ENCODE measurements at regions not wholly inside any gene's neighbourhood (a gene's known extent, or its start where the extent isn't known, plus 50 kb on each side); places are given as distances from the start of the nearest gene placed in this dataset.

DNA sequence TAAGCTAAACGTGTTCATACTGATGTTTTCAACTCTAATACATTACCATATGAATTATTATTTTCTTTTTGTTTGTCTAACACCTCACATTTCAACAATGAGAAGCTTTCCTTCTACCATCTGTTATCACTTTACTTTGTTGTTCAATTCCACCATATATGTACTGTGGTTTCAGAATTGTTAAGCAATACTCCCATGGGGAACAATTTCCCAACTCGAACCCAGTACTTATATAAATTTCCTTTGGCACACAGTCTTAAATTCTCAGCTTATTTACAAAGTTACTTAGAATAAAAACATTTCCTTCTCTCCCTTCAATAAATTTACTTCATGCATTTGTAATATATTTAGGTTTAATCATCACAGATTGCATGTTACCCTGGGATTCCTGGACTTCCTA, 1764.4 kb downstream of the OTOL1 start:
- Histone ChIP-seq H3K27me3 (ENCODE audit: insufficient read depth, low read depth) (no peaks in the 10 kb centered on the region), H3K79me2 (ENCODE audit: insufficient read depth, low read depth) (no peaks in the 10 kb centered on the region), H2AFZ (ENCODE audit: low read depth) (no peak overlapping the region), H3K4me2 (no peak overlapping the region), H3K9ac (no peak overlapping the region), H3K27ac (no peak overlapping the region), H3K4me1 (ENCODE audit: low read depth, poor library complexity, severe bottlenecking) (no peaks in the 10 kb centered on the region), H3K36me3 (ENCODE audit: insufficient read depth) (no peaks in the 10 kb centered on the region), H3K4me3 (IDR thresholded peaks at IDR 0.05; ENCODE audit: insufficient read depth, low read depth, low read length) (no peak overlapping the region), H4K20me1 (ENCODE audit: insufficient read depth) (no peaks in the 10 kb centered on the region)
- TF ChIP-seq, protein P1, sequence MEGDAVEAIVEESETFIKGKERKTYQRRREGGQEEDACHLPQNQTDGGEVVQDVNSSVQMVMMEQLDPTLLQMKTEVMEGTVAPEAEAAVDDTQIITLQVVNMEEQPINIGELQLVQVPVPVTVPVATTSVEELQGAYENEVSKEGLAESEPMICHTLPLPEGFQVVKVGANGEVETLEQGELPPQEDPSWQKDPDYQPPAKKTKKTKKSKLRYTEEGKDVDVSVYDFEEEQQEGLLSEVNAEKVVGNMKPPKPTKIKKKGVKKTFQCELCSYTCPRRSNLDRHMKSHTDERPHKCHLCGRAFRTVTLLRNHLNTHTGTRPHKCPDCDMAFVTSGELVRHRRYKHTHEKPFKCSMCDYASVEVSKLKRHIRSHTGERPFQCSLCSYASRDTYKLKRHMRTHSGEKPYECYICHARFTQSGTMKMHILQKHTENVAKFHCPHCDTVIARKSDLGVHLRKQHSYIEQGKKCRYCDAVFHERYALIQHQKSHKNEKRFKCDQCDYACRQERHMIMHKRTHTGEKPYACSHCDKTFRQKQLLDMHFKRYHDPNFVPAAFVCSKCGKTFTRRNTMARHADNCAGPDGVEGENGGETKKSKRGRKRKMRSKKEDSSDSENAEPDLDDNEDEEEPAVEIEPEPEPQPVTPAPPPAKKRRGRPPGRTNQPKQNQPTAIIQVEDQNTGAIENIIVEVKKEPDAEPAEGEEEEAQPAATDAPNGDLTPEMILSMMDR (conservative IDR thresholded peaks at IDR 0.05; ENCODE audit: low read depth, low read length) = no peak

DNA sequence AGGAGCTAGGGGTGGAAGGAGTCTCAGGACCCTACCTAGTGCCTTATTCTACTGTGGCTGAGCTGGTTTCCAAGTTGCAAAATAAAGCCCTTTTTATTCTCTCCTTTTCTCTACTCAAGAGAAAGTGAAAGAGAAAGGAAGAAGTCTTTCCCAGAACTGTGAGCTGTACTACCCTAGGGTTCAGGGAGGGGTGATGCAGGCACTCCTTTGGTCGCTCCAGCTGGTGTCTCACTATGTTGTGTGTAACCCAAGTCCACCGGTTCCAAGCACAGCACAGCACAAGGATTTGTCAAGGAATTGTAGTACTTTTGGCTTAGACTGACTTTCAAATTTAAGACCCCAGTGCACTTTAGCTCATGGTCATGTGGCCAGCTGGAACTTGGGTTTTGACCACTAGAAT, 1721.7 kb downstream of the OTOL1 start:
- no peak overlapping the region for H3K4me3 ChIP-seq (IDR thresholded peaks at IDR 0.05; ENCODE audit: insufficient read depth, low read depth, low read length)
- H3K9ac ChIP-seq = no peak overlapping the region
- H3K4me2 ChIP-seq = no peak overlapping the region
- H3K79me2 ChIP-seq (ENCODE audit: insufficient read depth, low read depth) = no peaks in the 10 kb centered on the region
- no peaks in the 10 kb centered on the region; the same call in 1 of the 2 replicates for H3K36me3 ChIP-seq (ENCODE audit: insufficient read depth)
- H2AFZ ChIP-seq (ENCODE audit: low read depth) = no peak overlapping the region
- H3K27ac ChIP-seq = no peak overlapping the region
- TF ChIP-seq, protein P1 (conservative IDR thresholded peaks at IDR 0.05; ENCODE audit: low read depth, low read length) = no peak
- H3K4me1 ChIP-seq (ENCODE audit: low read depth, poor library complexity, severe bottlenecking) = no peaks in the 10 kb centered on the region
- no peaks in the 10 kb centered on the region for H3K27me3 ChIP-seq (ENCODE audit: insufficient read depth, low read depth)
- no peaks in the 10 kb centered on the region for H4K20me1 ChIP-seq (ENCODE audit: insufficient read depth)

DNA sequence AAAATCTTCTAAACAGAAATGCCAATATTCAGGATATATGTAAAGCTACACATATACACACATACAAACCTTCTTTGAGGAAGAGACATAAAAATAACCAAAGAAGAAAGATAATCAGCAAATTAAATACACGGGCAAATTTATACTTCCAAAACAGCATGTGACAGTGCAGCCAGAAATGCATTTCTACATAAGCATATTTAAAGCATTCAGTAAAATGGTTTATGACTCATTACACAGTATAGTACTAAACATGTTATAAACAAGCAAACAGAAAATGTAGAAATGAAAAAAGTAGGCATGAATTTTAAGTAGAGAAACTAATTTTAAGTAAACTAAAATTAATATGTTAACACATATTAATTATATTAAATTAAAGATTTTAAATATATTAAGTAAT, 1717.2 kb downstream of the OTOL1 start:
- H3K4me3 ChIP-seq (IDR thresholded peaks at IDR 0.05; ENCODE audit: insufficient read depth, low read depth, low read length) = no peak overlapping the region
- H3K36me3 ChIP-seq (ENCODE audit: insufficient read depth) = no peaks in the 10 kb centered on the region
- no peaks in the 10 kb centered on the region for H3K79me2 ChIP-seq (ENCODE audit: insufficient read depth, low read depth)
- no peak overlapping the region for H3K4me2 ChIP-seq
- no peak overlapping the region for H3K27ac ChIP-seq
- no peaks in the 10 kb centered on the region for H3K4me1 ChIP-seq (ENCODE audit: low read depth, poor library complexity, severe bottlenecking)
- H3K27me3 ChIP-seq (ENCODE audit: insufficient read depth, low read depth) = no peaks in the 10 kb centered on the region
- TF ChIP-seq, protein P1 (conservative IDR thresholded peaks at IDR 0.05; ENCODE audit: low read depth, low read length) = no peak
- no peaks in the 10 kb centered on the region for H4K20me1 ChIP-seq (ENCODE audit: insufficient read depth)
- no peak overlapping the region for H3K9ac ChIP-seq
- H2AFZ ChIP-seq (ENCODE audit: low read depth) = no peak overlapping the region

DNA sequence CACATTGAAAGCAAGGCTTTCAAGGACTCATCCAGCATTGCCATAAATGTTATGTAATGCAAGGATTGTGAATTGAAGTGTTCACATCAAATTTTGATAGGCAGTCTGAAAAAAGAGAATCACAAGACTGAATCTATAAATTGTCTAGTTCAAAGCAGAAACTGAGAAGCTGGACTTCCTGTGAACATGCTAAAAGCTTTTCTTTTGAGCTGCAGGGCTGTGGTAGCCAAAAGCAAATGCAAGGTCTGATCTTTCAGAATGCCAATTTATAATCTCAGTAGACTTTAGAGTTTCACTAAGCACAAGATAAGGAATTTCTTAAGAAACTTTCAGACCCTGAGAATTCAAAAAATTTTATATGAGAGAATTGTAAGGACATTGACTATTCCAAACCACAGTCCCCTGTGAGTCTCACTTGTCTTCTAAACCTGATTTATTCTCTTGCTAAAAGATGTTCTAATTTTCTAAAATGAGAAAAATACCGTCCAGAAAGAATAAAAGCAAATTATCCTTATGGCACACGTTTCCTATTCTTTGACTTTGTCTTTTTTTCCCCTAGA, 1700.3 kb downstream of the OTOL1 start:
- Histone ChIP-seq H3K79me2 (ENCODE audit: insufficient read depth, low read depth) (no peaks in the 10 kb centered on the region), H2AFZ (ENCODE audit: low read depth) (no peak overlapping the region)
- TF ChIP-seq, protein P1 (conservative IDR thresholded peaks at IDR 0.05; ENCODE audit: low read depth, low read length) = no peak

More for the DNA sequence above, 1700.3 kb downstream of the OTOL1 start:
- no peaks in the 10 kb centered on the region for H3K27me3 ChIP-seq (ENCODE audit: insufficient read depth, low read depth)
- H3K4me3 ChIP-seq (IDR thresholded peaks at IDR 0.05; ENCODE audit: insufficient read depth, low read depth, low read length) = no peak overlapping the region
- H3K36me3 ChIP-seq (ENCODE audit: insufficient read depth) = no peaks in the 10 kb centered on the region
- no peaks in the 10 kb centered on the region for H3K4me1 ChIP-seq (ENCODE audit: low read depth, poor library complexity, severe bottlenecking)
- no peak overlapping the region for H3K9ac ChIP-seq
- H3K27ac ChIP-seq = no peak overlapping the region
- no peaks in the 10 kb centered on the region for H4K20me1 ChIP-seq (ENCODE audit: insufficient read depth)
- H3K4me2 ChIP-seq = no peak overlapping the region

Data from KMS-11 (cell line).